Natural killer cell (primary cell): ENCODE measurements at regions not wholly inside any gene's neighbourhood (a gene's known extent, or its start where the extent isn't known, plus 50 kb on each side); places are given as distances from the start of the nearest gene placed in this dataset.
"Not testable (repeated sequence)": the region's sequence is repeated elsewhere in the genome, so short reads cannot be mapped to it uniquely, and the experiment has no call there.

Experiments
- ATAC-seq, 3 donors: fragments of 150-1000 bp in 2 of 3; fragments of 200-7000 bp in 1 of 3; cut with Tn5 transposase; 1 replicate in 1 of 3; 2 replicates in 2 of 3; pipeline ENCODE4 v1.10.0; 2021; ENCODE audit warnings: mild to moderate bottlenecking in 2 of 3, moderate library complexity in 2 of 3
- DNase-seq, 2 donors: peaks; one replicate each; pipeline versions ENCODE4 v3.0.0 to v3.0.0-alpha.2; 2013 to 2021; ENCODE audit warnings: mixed read lengths in 1 of 2
- H3K27ac ChIP-seq: one replicate; pipeline ENCODE4 v1.5.1; 2013; ENCODE audit warnings: mild to moderate bottlenecking, low read length
- H3K27me3 ChIP-seq: one replicate; pipeline ENCODE4 v1.6.1; 2013; ENCODE audit warnings: low read length; ENCODE audit not compliant: control insufficient read depth, insufficient read depth
- H3K36me3 ChIP-seq: one replicate; pipeline ENCODE4 v1.6.1; 2013; ENCODE audit warnings: low read length; ENCODE audit not compliant: control insufficient read depth, insufficient read depth
- H3K4me1 ChIP-seq: one replicate; pipeline ENCODE4 v1.6.1; 2013; ENCODE audit warnings: low read length; ENCODE audit not compliant: control insufficient read depth, insufficient read depth
- H3K4me3 ChIP-seq: one replicate; pipeline ENCODE4 v1.5.1; 2013; ENCODE audit warnings: low read length
- H3K9me3 ChIP-seq: one replicate; pipeline ENCODE4 v1.6.1; 2013; ENCODE audit warnings: low read length; ENCODE audit not compliant: control insufficient read depth, insufficient read depth
- H3K27ac Mint-ChIP-seq, 2 donors: one replicate each; pipeline ENCODE4 v1.8.0; 2022; ENCODE audit warnings: mild to moderate bottlenecking in 2 of 2, mixed read lengths in 2 of 2, moderate library complexity in 1 of 2
- H3K27me3 Mint-ChIP-seq, 2 donors: one replicate each; pipeline ENCODE4 v1.8.0; 2022; ENCODE audit warnings: low read depth in 2 of 2, mixed read lengths in 2 of 2
- H3K36me3 Mint-ChIP-seq: one replicate; pipeline ENCODE4 v1.8.0; 2022; ENCODE audit warnings: mixed read lengths
- H3K4me1 Mint-ChIP-seq, 2 donors: one replicate each; pipeline ENCODE4 v1.8.0; 2022; ENCODE audit warnings: mixed read lengths in 2 of 2
- H3K4me3 Mint-ChIP-seq: one replicate; pipeline ENCODE4 v1.8.0; 2022; ENCODE audit warnings: mild to moderate bottlenecking, moderate library complexity, mixed read lengths
- H3K9me3 Mint-ChIP-seq, 2 donors: one replicate each; pipeline ENCODE4 v1.8.0; 2022; ENCODE audit warnings: mixed read lengths in 2 of 2
- CTCF ChIP-seq: fragments of 200-600 bp; IDR thresholded peaks from one replicate; pipeline ENCODE4 v1.8.0; 2022; ENCODE audit warnings: antibody characterized with exemption
- WGBS: methylation state at CpG from one replicate; pipeline ENCODE4 v1.1.7; 2013; ENCODE audit warnings: missing lambda C conversion rate; ENCODE audit not compliant: insufficient coverage; 5-methylcytosine and 5-hydroxymethylcytosine counted together
- intact Hi-C: fragments of 100-400 bp; cut with micrococcal nuclease; formaldehyde crosslinking; loops from one replicate; pipeline ENCODE4 v1.14.2; 2022

DNA sequence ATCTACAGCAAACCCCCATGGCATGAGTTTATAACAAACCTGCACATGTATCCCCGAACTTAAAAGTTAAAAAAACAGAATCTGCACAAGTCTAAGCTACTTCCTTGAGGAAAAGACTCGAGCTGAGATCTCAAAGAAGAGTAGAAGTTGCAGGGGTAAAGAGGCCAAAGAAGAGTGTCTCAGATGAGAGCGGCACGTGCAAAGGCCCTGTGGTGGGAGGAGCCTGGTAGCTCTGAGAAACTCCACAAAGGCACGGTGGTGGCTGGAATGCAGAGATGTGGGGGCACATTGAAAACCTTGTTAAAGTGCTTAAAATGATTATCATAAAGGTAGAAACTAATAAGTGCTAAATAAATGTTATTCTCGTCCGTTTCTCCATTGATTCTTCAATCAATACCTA is 103.2 kb upstream of the GRK3 start:
- TF ChIP-seq CTCF: no peak
- H3K36me3 ChIP-seq: peaks cover 35% of the 10 kb centered on the region
- H3K4me1 Mint-ChIP-seq: peaks cover 12 to 21% of the 10 kb centered on the region in 2 donors
- DNase-seq (no peak), ATAC-seq (no peak)
- no peak overlapping the region for H3K4me3 ChIP-seq
- no peak overlapping the region for H3K4me3 Mint-ChIP-seq
- intact Hi-C loops: no loop called here
- H3K27ac ChIP-seq: no peak overlapping the region
- peaks cover 27% of the 10 kb centered on the region for H3K36me3 Mint-ChIP-seq
- H3K27ac Mint-ChIP-seq: peak overlapping the region in 1 of 2 donors; percentile 11
- H3K9me3 ChIP-seq: no peaks in the 10 kb centered on the region
- 94% methylated on average over 7 of the region's 7 CpGs for WGBS
- no peaks in the 10 kb centered on the region for H3K9me3 Mint-ChIP-seq
- no peaks in the 10 kb centered on the region for H3K27me3 ChIP-seq
- H3K4me1 ChIP-seq: no peaks in the 10 kb centered on the region
- no peaks in the 10 kb centered on the region for H3K27me3 Mint-ChIP-seq

GRCh38 chr22:25462474-25463346 is 101.8 kb upstream of the GRK3 start:
- ATAC-seq (peak; percentile 89 to 99 (median 98)), DNase-seq (peak; percentile 67 to 82)
- H3K4me3 Mint-ChIP-seq, H3K27me3 ChIP-seq, H3K9me3 Mint-ChIP-seq, H3K4me3 ChIP-seq, H3K4me1 ChIP-seq, H3K27me3 Mint-ChIP-seq, H3K9me3 ChIP-seq, H3K27ac ChIP-seq, H3K27ac Mint-ChIP-seq: not testable (repeated sequence)
- WGBS: 44% methylated on average over 13 of the region's 15 CpGs
- peak; percentile 92 for TF ChIP-seq CTCF
- peaks cover 7 to 14% of the 10 kb centered on the region in 2 donors for H3K4me1 Mint-ChIP-seq
- intact Hi-C loops: loop anchor here (1.0 kb wide), 1 partner anchor 311 kb away; no protein-coding TSS in a partner anchor
- H3K36me3 ChIP-seq: peaks cover 28% of the 10 kb centered on the region
- peaks cover 27% of the 10 kb centered on the region for H3K36me3 Mint-ChIP-seq

DNA sequence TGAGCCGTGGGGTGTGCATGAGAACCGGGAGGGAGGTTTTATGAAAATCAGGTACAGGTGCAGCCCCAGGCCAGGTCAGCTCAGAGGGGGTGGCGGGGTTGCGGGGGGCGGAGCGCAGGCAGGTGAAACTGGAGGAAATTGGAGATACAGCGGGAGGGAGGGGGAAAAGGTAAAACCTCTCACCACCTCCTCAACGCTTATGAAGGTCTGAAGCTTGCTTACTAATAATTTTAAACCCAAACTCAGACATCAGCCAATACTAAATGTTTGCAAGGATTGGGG is 101.2 kb upstream of the GRK3 start:
- H3K27me3 Mint-ChIP-seq, H3K9me3 Mint-ChIP-seq: not testable (repeated sequence)

DNA sequence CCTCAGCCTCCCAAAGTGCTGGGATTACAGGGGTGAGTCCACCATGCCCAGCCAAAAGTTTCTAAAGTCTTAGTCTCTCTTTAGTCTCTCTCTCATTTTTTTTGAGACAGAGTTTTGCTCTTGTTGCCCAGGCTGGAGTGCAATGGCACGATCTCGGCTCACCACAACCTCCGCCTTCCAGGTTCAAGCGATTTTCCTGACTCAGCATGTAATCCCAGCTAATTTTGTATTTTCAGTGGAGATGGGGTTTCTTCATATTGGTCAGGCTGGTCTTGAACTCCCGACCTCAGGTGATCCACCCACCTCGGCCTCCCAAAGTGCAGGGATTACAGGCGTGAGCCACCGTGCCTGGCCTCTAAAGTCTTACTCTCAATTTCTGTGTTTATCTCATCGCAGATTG is 100.1 kb upstream of the GRK3 start:
- DNase-seq, H3K4me1 ChIP-seq, H3K27me3 ChIP-seq, ATAC-seq, H3K27ac ChIP-seq, H3K4me3 ChIP-seq, H3K9me3 ChIP-seq, H3K27me3 Mint-ChIP-seq, intact Hi-C loops, H3K4me3 Mint-ChIP-seq, H3K9me3 Mint-ChIP-seq, H3K27ac Mint-ChIP-seq: not testable (repeated sequence)
- H3K4me1 Mint-ChIP-seq: peaks cover 7 to 14% of the 10 kb centered on the region in 2 donors
- WGBS: 96% methylated on average over 9 of the region's 9 CpGs
- peaks cover 19% of the 10 kb centered on the region for H3K36me3 ChIP-seq
- H3K36me3 Mint-ChIP-seq: peaks cover 27% of the 10 kb centered on the region

More for the DNA sequence above, 101.2 kb upstream of the GRK3 start:
- WGBS: 90% methylated on average over 4 of the region's 8 CpGs
- H3K9me3 ChIP-seq, H3K4me3 ChIP-seq, ATAC-seq, H3K4me3 Mint-ChIP-seq, H3K27ac ChIP-seq, H3K27ac Mint-ChIP-seq, DNase-seq, H3K4me1 ChIP-seq, intact Hi-C loops, H3K27me3 ChIP-seq: not testable (repeated sequence)
- Mint-ChIP-seq H3K36me3 (peaks cover 27% of the 10 kb centered on the region), H3K4me1 (peaks cover 7 to 14% of the 10 kb centered on the region in 2 donors)
- peaks cover 27% of the 10 kb centered on the region for H3K36me3 ChIP-seq
